ENCODE measurements at regions not wholly inside any gene's neighbourhood (a gene's known extent, or its start where the extent isn't known, plus 50 kb on each side); places are given as distances from the start of the nearest gene placed in this dataset.

- Histone ChIP-seq H3K9ac (ENCODE audit: low read depth in 1 of 2, low read length in 2 of 2) (no peak overlapping the region), H3K9me3 (ENCODE audit: control insufficient read depth in 2 of 2, low read length in 2 of 2) (no peaks in the 10 kb centered on the region), H3K36me3 (ENCODE audit: control insufficient read depth in 2 of 2, insufficient read depth in 2 of 2, low read length in 2 of 2) (no peaks in the 10 kb centered on the region), H3K4me3 (ENCODE audit: low read length in 2 of 2) (no peak overlapping the region), H3K27ac (ENCODE audit: low read depth in 2 of 2, low read length in 2 of 2) (no peak overlapping the region), H3K4me1 (ENCODE audit: control insufficient read depth in 2 of 2, insufficient read depth in 2 of 2, low read length in 2 of 2) (no peaks in the 10 kb centered on the region), H3K27me3 (ENCODE audit: control insufficient read depth in 2 of 2, insufficient read depth in 2 of 2, low read length in 2 of 2) (no peaks in the 10 kb centered on the region)
Observed at GRCh38 chr1:192418552-192419285, 101.9 kb downstream of the RGS21 start.

DNA sequence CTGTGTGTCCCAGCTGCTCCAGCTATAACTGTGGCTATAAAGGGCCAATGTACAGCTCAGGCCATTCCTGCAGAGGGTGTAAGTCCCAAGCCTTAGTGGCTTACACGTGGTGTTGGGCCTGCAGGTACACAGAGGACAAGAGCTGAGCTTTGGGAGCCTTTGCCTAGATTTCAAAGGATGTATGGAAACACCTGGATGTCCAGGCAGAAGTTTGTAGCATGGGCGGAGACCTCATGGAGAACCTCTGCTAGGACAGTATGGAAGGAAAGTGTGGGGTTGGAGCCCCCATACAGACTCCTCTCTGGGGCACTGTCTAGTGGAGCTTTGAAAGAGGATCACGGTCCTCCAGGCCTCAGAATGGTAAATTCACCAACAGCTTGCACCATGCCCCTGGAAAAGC, 113.9 kb downstream of the RGS21 start:
- no peak overlapping the region for H3K4me3 ChIP-seq (ENCODE audit: low read length in 2 of 2)

DNA sequence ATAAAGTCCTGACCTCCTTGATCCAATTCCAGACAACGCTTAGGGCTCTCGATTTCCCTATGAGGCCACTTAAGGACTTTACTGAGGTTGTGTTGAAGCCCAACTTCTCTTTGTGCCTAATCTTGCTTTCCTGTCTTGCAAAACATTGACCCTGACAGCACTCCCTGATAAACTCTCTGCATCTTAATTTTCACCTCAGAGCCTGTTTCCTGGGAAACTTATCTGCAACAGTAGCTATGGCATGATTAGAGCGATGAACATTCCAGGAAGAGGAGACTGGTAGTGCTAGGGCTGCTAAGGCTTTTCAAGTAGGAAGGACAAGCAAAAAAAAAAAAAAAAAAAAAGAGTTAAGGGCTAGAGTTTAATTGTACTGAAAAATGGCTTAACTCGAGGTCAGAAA, 118.9 kb downstream of the RGS21 start:
- H3K4me3 ChIP-seq (ENCODE audit: low read length in 2 of 2), result no peak overlapping the region
- H3K27me3 ChIP-seq (ENCODE audit: control insufficient read depth in 2 of 2, insufficient read depth in 2 of 2, low read length in 2 of 2), result no peaks in the 10 kb centered on the region
- no peak overlapping the region for H3K27ac ChIP-seq (ENCODE audit: low read depth in 2 of 2, low read length in 2 of 2)
- H3K9me3 ChIP-seq (ENCODE audit: control insufficient read depth in 2 of 2, low read length in 2 of 2), result no peaks in the 10 kb centered on the region
- no peaks in the 10 kb centered on the region for H3K36me3 ChIP-seq (ENCODE audit: control insufficient read depth in 2 of 2, insufficient read depth in 2 of 2, low read length in 2 of 2)
- no peak overlapping the region for H3K9ac ChIP-seq (ENCODE audit: low read depth in 1 of 2, low read length in 2 of 2)
- no peaks in the 10 kb centered on the region for H3K4me1 ChIP-seq (ENCODE audit: control insufficient read depth in 2 of 2, insufficient read depth in 2 of 2, low read length in 2 of 2)

More for the DNA sequence above, 113.9 kb downstream of the RGS21 start:
- H3K4me1 ChIP-seq (ENCODE audit: control insufficient read depth in 2 of 2, insufficient read depth in 2 of 2, low read length in 2 of 2), result no peaks in the 10 kb centered on the region
- no peaks in the 10 kb centered on the region for H3K27me3 ChIP-seq (ENCODE audit: control insufficient read depth in 2 of 2, insufficient read depth in 2 of 2, low read length in 2 of 2)
- no peaks in the 10 kb centered on the region for H3K36me3 ChIP-seq (ENCODE audit: control insufficient read depth in 2 of 2, insufficient read depth in 2 of 2, low read length in 2 of 2)
- H3K9ac ChIP-seq (ENCODE audit: low read depth in 1 of 2, low read length in 2 of 2), result no peak overlapping the region
- H3K27ac ChIP-seq (ENCODE audit: low read depth in 2 of 2, low read length in 2 of 2), result no peak overlapping the region
- peaks cover 0 to 3% of the 10 kb centered on the region in 2 donors for H3K9me3 ChIP-seq (ENCODE audit: control insufficient read depth in 2 of 2, low read length in 2 of 2)

DNA sequence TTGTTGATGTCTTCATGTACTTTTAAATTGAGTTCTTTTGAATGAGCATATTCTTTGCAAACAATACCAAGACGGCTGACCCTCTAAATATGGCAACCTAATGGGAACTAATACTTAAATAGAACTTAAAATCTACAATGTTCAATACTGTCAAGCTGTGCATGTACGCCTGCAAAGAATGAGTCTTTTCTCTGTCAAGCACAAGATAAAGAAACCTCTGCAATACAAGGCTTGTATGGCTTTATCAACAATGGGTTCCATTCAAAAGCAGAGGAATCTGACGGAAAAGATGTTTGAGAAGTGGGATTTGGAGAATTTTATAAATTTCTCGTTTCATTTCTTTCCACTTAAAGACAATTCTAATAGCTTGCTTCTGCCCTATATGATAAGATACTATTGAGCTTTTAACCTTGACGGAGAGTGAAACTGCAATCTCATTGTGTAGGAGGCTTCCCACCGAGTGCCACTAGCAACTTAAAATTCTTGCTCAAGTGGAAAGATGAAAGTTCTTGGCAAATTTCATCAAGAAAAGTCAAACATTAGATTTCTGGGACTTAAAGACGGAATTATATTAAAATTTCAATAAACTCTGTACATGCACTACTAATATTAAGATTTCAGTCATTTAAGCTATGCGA, 119.8 kb downstream of the RGS21 start:
- Histone ChIP-seq H3K4me1 (ENCODE audit: control insufficient read depth in 2 of 2, insufficient read depth in 2 of 2, low read length in 2 of 2) (no peaks in the 10 kb centered on the region), H3K9me3 (ENCODE audit: control insufficient read depth in 2 of 2, low read length in 2 of 2) (no peaks in the 10 kb centered on the region), H3K9ac (ENCODE audit: low read depth in 1 of 2, low read length in 2 of 2) (no peak overlapping the region), H3K27me3 (ENCODE audit: control insufficient read depth in 2 of 2, insufficient read depth in 2 of 2, low read length in 2 of 2) (no peaks in the 10 kb centered on the region), H3K27ac (ENCODE audit: low read depth in 2 of 2, low read length in 2 of 2) (no peak overlapping the region), H3K4me3 (ENCODE audit: low read length in 2 of 2) (no peak overlapping the region), H3K36me3 (ENCODE audit: control insufficient read depth in 2 of 2, insufficient read depth in 2 of 2, low read length in 2 of 2) (no peaks in the 10 kb centered on the region)

- Histone ChIP-seq H3K36me3 (ENCODE audit: control insufficient read depth in 2 of 2, insufficient read depth in 2 of 2, low read length in 2 of 2) (no peaks in the 10 kb centered on the region), H3K27me3 (ENCODE audit: control insufficient read depth in 2 of 2, insufficient read depth in 2 of 2, low read length in 2 of 2) (no peaks in the 10 kb centered on the region), H3K27ac (ENCODE audit: low read depth in 2 of 2, low read length in 2 of 2) (no peak overlapping the region), H3K9ac (ENCODE audit: low read depth in 1 of 2, low read length in 2 of 2) (no peak overlapping the region), H3K4me3 (ENCODE audit: low read length in 2 of 2) (no peak overlapping the region), H3K4me1 (ENCODE audit: control insufficient read depth in 2 of 2, insufficient read depth in 2 of 2, low read length in 2 of 2) (no peaks in the 10 kb centered on the region), H3K9me3 (ENCODE audit: control insufficient read depth in 2 of 2, low read length in 2 of 2) (no peaks in the 10 kb centered on the region)
Observed at GRCh38 chr1:192438737-192439136, 121.9 kb downstream of the RGS21 start.

DNA sequence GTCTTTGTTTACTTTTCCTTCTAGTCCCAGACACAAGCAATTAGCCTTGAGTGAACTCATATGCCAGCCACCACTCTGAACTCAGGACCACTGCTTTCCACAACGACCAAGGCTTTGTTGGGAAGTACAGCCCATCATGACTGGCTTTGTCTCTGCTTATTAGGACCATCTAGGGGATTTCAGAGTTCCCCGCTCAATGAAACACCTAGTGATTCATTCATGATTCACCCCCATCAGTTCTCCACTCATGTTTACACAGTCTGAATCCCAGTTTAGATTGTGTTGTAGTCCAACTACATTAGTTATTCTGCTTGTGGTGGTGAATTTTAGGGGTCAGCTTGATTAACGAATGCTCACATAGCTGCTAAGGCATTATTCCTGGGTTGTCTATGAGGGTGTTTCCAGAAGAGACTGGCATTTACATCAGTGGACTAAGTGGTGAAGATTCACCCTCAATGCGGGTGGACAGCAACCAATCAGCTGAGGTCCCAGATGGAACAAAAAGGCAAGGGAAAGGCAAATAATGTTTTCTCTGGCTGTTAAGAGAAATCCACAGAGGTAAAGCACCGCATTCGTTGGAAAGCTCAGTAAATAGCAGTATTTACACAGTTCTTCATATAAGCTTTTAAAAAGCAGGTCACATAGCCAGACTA, 122.7 kb downstream of the RGS21 start:
- H3K9ac ChIP-seq (ENCODE audit: low read depth in 1 of 2, low read length in 2 of 2), result no peak overlapping the region
- no peaks in the 10 kb centered on the region for H3K27me3 ChIP-seq (ENCODE audit: control insufficient read depth in 2 of 2, insufficient read depth in 2 of 2, low read length in 2 of 2)
- H3K4me1 ChIP-seq (ENCODE audit: control insufficient read depth in 2 of 2, insufficient read depth in 2 of 2, low read length in 2 of 2), result no peaks in the 10 kb centered on the region
- H3K9me3 ChIP-seq (ENCODE audit: control insufficient read depth in 2 of 2, low read length in 2 of 2), result no peaks in the 10 kb centered on the region
- H3K27ac ChIP-seq (ENCODE audit: low read depth in 2 of 2, low read length in 2 of 2), result no peak overlapping the region
- no peaks in the 10 kb centered on the region for H3K36me3 ChIP-seq (ENCODE audit: control insufficient read depth in 2 of 2, insufficient read depth in 2 of 2, low read length in 2 of 2)
- H3K4me3 ChIP-seq (ENCODE audit: low read length in 2 of 2), result no peak overlapping the region

- no peak overlapping the region for H3K4me3 ChIP-seq (ENCODE audit: low read length in 2 of 2)
- no peaks in the 10 kb centered on the region for H3K4me1 ChIP-seq (ENCODE audit: control insufficient read depth in 2 of 2, insufficient read depth in 2 of 2, low read length in 2 of 2)
- H3K9me3 ChIP-seq (ENCODE audit: control insufficient read depth in 2 of 2, low read length in 2 of 2), result no peaks in the 10 kb centered on the region
- no peaks in the 10 kb centered on the region for H3K27me3 ChIP-seq (ENCODE audit: control insufficient read depth in 2 of 2, insufficient read depth in 2 of 2, low read length in 2 of 2)
- no peak overlapping the region for H3K27ac ChIP-seq (ENCODE audit: low read depth in 2 of 2, low read length in 2 of 2)
- no peaks in the 10 kb centered on the region for H3K36me3 ChIP-seq (ENCODE audit: control insufficient read depth in 2 of 2, insufficient read depth in 2 of 2, low read length in 2 of 2)
- H3K9ac ChIP-seq (ENCODE audit: low read depth in 1 of 2, low read length in 2 of 2), result no peak overlapping the region
Observed at GRCh38 chr1:192441492-192441891, 124.7 kb downstream of the RGS21 start.

GRCh38 chr1:192442736-192443135, 125.9 kb downstream of the RGS21 start:
- Histone ChIP-seq H3K36me3 (ENCODE audit: control insufficient read depth in 2 of 2, insufficient read depth in 2 of 2, low read length in 2 of 2) (no peaks in the 10 kb centered on the region), H3K9me3 (ENCODE audit: control insufficient read depth in 2 of 2, low read length in 2 of 2) (no peaks in the 10 kb centered on the region), H3K4me1 (ENCODE audit: control insufficient read depth in 2 of 2, insufficient read depth in 2 of 2, low read length in 2 of 2) (no peaks in the 10 kb centered on the region), H3K27me3 (ENCODE audit: control insufficient read depth in 2 of 2, insufficient read depth in 2 of 2, low read length in 2 of 2) (no peaks in the 10 kb centered on the region), H3K4me3 (ENCODE audit: low read length in 2 of 2) (no peak overlapping the region), H3K9ac (ENCODE audit: low read depth in 1 of 2, low read length in 2 of 2) (no peak overlapping the region), H3K27ac (ENCODE audit: low read depth in 2 of 2, low read length in 2 of 2) (no peak overlapping the region)

DNA sequence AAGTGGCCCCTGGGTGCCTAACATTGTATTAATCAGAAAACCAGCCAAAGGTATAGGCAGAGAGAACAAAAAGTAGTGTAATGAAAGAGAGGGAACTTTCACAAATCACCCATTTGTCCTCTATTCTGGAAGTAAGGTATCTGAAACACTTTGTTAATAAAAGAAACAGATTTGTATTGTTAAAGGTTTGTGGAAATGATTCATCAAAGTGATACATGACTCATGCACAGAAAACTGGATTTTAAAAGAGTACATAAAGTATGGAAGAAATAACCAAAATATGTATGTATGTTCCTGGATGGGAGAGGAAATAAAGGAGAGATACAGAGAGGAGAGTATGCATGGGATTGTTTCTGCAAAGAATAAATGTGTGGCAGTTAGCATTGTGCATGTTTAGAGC, 126.8 kb downstream of the RGS21 start:
- H3K36me3 ChIP-seq (ENCODE audit: control insufficient read depth in 2 of 2, insufficient read depth in 2 of 2, low read length in 2 of 2), result no peaks in the 10 kb centered on the region
- H3K9ac ChIP-seq (ENCODE audit: low read depth in 1 of 2, low read length in 2 of 2), result no peak overlapping the region
- H3K27me3 ChIP-seq (ENCODE audit: control insufficient read depth in 2 of 2, insufficient read depth in 2 of 2, low read length in 2 of 2), result no peaks in the 10 kb centered on the region
- H3K27ac ChIP-seq (ENCODE audit: low read depth in 2 of 2, low read length in 2 of 2), result no peak overlapping the region
- H3K4me3 ChIP-seq (ENCODE audit: low read length in 2 of 2), result no peak overlapping the region
- H3K9me3 ChIP-seq (ENCODE audit: control insufficient read depth in 2 of 2, low read length in 2 of 2), result no peaks in the 10 kb centered on the region
- no peaks in the 10 kb centered on the region for H3K4me1 ChIP-seq (ENCODE audit: control insufficient read depth in 2 of 2, insufficient read depth in 2 of 2, low read length in 2 of 2)

DNA sequence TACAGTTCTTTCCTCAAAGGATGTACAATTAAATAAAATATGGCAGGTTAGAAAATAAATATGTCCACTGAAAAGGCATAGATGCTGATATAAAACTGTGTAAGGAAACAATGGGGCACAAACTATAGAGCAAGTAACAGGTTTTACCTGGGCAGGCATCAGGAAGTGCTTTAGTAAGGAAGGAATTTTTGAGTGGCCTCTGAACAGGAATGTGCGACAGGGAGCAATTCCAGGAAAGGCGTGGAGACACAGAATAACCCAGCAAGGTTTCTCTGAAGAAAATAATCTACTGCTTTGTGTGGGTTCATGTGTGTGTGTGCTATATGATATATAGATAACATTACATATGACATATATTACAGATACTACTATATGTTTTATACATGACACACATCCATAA, 128.4 kb downstream of the RGS21 start:
- Histone ChIP-seq H3K27ac (ENCODE audit: low read depth in 2 of 2, low read length in 2 of 2) (no peak overlapping the region), H3K4me1 (ENCODE audit: control insufficient read depth in 2 of 2, insufficient read depth in 2 of 2, low read length in 2 of 2) (no peaks in the 10 kb centered on the region), H3K36me3 (ENCODE audit: control insufficient read depth in 2 of 2, insufficient read depth in 2 of 2, low read length in 2 of 2) (no peaks in the 10 kb centered on the region), H3K4me3 (ENCODE audit: low read length in 2 of 2) (no peak overlapping the region), H3K9ac (ENCODE audit: low read depth in 1 of 2, low read length in 2 of 2) (no peak overlapping the region), H3K27me3 (ENCODE audit: control insufficient read depth in 2 of 2, insufficient read depth in 2 of 2, low read length in 2 of 2) (no peaks in the 10 kb centered on the region), H3K9me3 (ENCODE audit: control insufficient read depth in 2 of 2, low read length in 2 of 2) (no peaks in the 10 kb centered on the region)
